LNCaP clone FGC (cell line): ENCODE measurements at regions not wholly inside any gene's neighbourhood (a gene's known extent, or its start where the extent isn't known, plus 50 kb on each side); places are given as distances from the start of the nearest gene placed in this dataset.

ENCODE experiments used
- DNase-seq: peaks from one replicate; pipeline ENCODE4 v3.0.0-alpha.2; 2011; ENCODE audit warnings: low read depth
- H3K4me3 ChIP-seq: 2 replicates; pipeline ENCODE4 v1.5.1; 2011; ENCODE audit warnings: mild to moderate bottlenecking, low read depth, low read length, control low read depth
- TF ChIP-seq, protein P1 (sequence below): IDR thresholded peaks from 2 replicates; pipeline ENCODE4 v1.5.1; 2012; ENCODE audit warnings: mild to moderate bottlenecking; ENCODE audit not compliant: control insufficient read depth, insufficient read depth; ENCODE audit errors: extremely low read depth

DNA sequence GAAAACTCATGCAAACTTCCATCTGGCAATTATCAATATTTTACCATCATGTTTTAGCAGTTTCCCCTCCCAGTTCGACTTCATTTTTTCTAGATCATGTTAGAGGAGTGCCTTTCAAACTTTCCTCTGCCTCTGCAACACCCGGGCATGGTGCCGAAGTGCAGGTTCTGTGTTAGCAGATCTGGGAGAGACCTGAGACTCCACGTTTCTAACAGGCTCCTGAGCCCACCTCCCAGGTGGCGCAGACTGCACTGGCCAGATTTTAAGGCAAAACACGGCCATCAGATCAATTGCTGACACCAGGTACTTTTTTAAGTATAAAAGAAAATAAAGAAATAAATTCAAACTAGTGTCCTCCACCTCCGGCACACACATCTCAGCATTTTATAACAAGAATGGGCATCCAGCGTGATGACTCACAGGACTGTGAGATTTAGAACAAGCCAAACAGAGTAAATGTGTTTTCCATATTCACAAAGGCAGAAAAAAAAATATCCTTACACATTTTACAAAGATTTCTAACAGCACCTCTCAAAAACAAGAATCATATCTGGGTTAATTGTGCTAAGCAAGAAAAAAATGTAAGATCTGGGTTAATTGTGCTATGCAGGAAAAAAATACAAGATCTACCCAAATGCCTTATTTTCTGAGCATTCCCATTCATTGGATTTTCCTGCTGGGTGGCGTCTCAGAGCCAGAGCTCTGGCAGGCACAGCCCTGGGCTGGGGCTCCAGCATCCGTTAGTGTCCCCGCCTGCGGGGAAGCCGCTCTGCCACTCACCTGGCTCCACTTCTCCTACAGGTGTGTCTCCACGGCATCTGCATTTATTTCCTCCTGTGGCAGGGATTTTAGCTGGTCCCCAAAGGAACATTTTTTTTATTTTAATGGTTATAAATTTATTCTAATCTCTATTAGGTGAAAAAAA, 127.9 kb upstream of the SOX1 start:
- no peak for DNase-seq
- no peak overlapping the region for H3K4me3 ChIP-seq
- TF ChIP-seq, protein P1, sequence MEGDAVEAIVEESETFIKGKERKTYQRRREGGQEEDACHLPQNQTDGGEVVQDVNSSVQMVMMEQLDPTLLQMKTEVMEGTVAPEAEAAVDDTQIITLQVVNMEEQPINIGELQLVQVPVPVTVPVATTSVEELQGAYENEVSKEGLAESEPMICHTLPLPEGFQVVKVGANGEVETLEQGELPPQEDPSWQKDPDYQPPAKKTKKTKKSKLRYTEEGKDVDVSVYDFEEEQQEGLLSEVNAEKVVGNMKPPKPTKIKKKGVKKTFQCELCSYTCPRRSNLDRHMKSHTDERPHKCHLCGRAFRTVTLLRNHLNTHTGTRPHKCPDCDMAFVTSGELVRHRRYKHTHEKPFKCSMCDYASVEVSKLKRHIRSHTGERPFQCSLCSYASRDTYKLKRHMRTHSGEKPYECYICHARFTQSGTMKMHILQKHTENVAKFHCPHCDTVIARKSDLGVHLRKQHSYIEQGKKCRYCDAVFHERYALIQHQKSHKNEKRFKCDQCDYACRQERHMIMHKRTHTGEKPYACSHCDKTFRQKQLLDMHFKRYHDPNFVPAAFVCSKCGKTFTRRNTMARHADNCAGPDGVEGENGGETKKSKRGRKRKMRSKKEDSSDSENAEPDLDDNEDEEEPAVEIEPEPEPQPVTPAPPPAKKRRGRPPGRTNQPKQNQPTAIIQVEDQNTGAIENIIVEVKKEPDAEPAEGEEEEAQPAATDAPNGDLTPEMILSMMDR, result no peak

DNA sequence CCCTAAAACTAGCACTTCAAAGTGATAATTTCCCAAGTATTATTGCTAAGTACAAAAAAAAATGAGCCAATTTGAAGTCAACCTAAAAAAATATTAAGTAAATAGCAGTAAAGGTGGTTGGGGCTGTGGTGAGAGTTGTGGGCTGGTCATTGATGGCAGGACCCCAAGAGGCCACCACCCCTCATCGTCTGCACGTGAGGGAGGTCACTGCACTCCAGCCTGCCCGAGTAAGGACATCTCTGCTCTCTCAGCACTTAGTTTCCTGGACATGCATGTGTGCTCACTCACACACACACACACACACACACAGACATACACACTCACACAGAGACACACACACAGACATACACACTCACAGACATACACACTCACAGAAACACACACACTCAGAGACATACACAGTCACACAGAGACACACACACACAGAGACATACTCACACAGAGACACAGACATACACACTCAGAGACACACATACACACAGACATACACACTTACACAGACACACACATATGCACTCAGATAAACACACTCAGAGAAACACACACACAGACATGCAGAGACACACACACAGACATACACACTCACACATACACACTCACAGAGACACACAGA, 127.2 kb upstream of the SOX1 start:
- TF ChIP-seq, protein P1, result no peak
- no peak overlapping the region for H3K4me3 ChIP-seq
- no peak for DNase-seq

DNA sequence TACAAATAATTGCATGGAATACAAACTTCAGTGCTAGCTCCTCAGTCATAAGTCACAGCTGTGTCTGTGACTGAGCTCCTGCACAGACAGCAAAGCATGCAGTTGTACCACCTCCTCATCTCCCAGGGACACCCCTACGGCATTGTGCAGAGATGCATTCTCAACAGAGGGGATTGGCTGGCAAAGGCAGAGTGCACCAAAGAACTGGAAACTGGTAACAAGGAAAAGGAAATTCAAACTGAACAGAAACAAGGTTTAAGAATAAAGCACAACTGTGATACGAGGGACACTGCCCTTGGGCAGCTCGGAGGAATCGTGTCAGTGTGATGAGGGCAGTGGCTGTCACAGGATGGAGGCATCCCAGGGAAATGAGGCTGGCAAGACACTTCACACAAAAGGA, 126.1 kb upstream of the SOX1 start:
- DNase-seq, result no peak
- no peak overlapping the region for H3K4me3 ChIP-seq
- TF ChIP-seq, protein P1, result no peak

DNA sequence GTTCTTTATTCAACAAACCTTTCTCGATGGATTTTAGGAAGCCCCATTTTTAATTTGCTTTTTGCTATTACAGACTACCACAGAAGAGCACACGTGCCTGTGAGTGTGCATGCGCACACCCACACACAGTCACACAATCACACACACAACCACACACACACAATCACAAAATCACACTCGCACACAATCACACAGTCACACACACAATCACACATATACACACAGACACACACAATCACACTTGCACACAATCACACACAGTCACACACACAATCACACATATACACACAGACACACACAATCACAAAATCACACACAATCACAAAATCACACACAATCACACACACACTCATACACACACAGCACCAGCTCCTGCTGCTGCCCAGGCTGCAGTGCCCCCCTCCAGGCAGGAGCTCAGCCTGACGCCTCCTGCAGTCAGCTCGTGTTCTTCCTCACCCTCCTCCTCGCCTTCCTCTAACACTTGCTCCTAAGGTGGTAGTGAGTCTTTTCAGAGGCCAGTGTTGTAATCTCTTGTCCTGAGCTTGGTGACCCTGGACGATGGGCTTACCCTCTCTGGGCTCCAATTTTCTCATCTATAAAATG, 125.0 kb upstream of the SOX1 start:
- TF ChIP-seq, protein P1, result no peak
- no peak for DNase-seq
- H3K4me3 ChIP-seq, result no peak overlapping the region

DNA sequence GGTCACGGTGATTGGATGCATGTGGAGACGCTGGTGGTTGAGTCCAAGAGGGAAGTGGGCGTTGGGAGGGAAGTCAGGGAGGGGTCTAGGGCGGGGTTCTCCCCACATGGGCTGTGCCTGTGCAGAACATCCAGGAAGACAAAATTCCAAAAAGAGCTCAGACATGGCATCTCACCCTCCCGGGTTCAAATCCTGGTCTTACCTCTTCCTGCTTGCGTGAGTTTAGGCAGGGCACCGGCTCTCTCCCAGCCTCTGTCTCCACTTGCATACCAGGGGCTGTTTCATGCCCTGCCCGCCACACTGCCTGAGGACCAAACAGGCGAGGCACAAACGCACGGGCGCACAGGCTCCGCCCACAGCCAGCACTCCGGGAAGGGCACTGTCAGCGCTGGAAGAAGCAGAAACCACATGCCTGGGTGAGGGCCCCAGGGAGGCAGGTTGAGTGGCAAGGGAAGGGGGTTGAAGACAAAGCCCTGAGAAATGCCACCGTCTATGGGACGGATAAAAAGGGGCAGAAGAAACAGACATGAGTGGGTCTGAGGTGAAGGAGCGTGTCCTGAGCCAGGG, 123.6 kb upstream of the SOX1 start:
- TF ChIP-seq, protein P1, result no peak
- no peak for DNase-seq
- H3K4me3 ChIP-seq, result no peak overlapping the region

DNA sequence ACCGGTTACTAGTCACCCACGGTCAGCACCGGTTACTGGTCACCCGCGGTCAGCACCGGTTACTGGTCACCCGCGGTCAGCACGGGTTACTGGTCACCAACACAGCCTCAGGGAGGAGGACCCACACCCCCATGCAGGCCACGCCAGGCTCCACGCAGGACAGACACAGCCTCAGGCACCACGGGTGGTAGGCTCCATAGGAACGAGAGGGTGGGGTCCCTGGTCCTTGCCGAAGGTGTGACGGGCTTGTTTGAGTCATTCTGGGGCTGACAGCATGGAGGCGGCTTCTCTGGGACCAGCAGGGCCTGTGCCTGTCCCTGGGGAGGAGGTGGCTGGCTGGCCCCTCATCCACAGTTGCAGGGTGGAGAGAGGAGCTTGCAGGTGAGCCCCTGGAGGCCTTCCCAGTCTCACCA, 122.8 kb upstream of the SOX1 start:
- TF ChIP-seq, protein P1, result no peak
- no peak for DNase-seq
- H3K4me3 ChIP-seq, result no peak overlapping the region
